ENCODE measurements at regions not wholly inside any gene's neighbourhood (a gene's known extent, or its start where the extent isn't known, plus 50 kb on each side); places are given as distances from the start of the nearest gene placed in this dataset.
"Not testable (repeated sequence)": the region's sequence is repeated elsewhere in the genome, so short reads cannot be mapped to it uniquely, and the experiment has no call there.

DNA sequence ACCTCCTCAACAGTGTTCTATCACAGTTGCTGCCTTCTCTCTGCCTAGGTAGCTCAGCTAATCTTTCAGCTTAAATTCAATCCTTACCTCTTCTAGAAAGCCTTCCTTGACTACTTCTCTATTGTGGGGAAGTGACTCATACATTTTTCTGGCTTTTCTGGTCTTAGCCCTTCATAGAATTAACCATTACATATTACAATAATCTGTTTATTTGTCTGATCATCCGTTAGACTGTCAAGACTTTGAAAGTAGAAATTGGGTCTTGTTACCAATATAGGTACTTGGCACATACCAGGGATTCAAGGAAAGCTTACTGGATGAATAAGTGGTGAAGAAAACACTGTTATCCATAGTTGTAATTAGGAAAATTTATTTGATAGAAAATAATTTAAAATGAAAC, 89.6 kb downstream of the FANCF start:
- no peak overlapping the region for H3K4me2 ChIP-seq (ENCODE audit: low read length, poor library complexity, severe bottlenecking)
- H3K4me3 ChIP-seq (ENCODE audit: insufficient read depth in 1 of 2, low read depth in 1 of 2, low read length in 2 of 2) = no peak overlapping the region
- no peak overlapping the region for H4K91ac ChIP-seq (ENCODE audit: low read length)
- H2BK5ac ChIP-seq (ENCODE audit: low read depth, low read length, poor library complexity, severe bottlenecking) = no peak overlapping the region
- no peaks in the 10 kb centered on the region for H3K9me3 ChIP-seq (ENCODE audit: control insufficient read depth, low read length)
- no peak overlapping the region for H3K18ac ChIP-seq (ENCODE audit: low read depth in 1 of 2, low read length in 2 of 2)
- H2AFZ ChIP-seq (ENCODE audit: low read depth, low read length) = no peak overlapping the region
- H3K9ac ChIP-seq (ENCODE audit: low read length) = no peak overlapping the region
- H3K4ac ChIP-seq (ENCODE audit: low read depth in 1 of 2, low read length in 2 of 2) = no peak overlapping the region
- no peak overlapping the region for H3K23ac ChIP-seq (ENCODE audit: low read length in 2 of 2)
- H4K8ac ChIP-seq (ENCODE audit: low read length) = no peak overlapping the region
- no peak overlapping the region for H3K14ac ChIP-seq (ENCODE audit: low read length in 2 of 2)
- no peak overlapping the region for H3K27ac ChIP-seq (ENCODE audit: low read length, poor library complexity, severe bottlenecking)
- H2BK120ac ChIP-seq (ENCODE audit: low read depth, low read length) = no peak overlapping the region
- WGBS = no CpG with 5 or more reads among the region's 1 CpG
- no peak overlapping the region for H2BK12ac ChIP-seq (ENCODE audit: low read length in 2 of 2)
- no peak overlapping the region for H2AK5ac ChIP-seq (ENCODE audit: low read length, severe bottlenecking)
- peaks cover 0 to 6% of the 10 kb centered on the region in 2 experiments for H3K27me3 ChIP-seq (ENCODE audit: control insufficient read depth in 1 of 2, insufficient read depth in 1 of 2, low read length in 2 of 2)
- H3K79me1 ChIP-seq (replicated peaks; ENCODE audit: low read length, poor library complexity, severe bottlenecking) = no peaks in the 10 kb centered on the region
- no peak overlapping the region for H2BK15ac ChIP-seq (ENCODE audit: low read depth, poor library complexity, severe bottlenecking)
- no peaks in the 10 kb centered on the region for H3K4me1 ChIP-seq (ENCODE audit: control insufficient read depth, insufficient read depth, low read depth, low read length)
- no peak for DNase-seq
- H3K36me3 ChIP-seq (ENCODE audit: control insufficient read depth in 1 of 2, insufficient read depth in 2 of 2, low read depth in 1 of 2, low read length in 2 of 2) = no peaks in the 10 kb centered on the region

GRCh38 chr11:22528612-22529429, 96.8 kb downstream of the FANCF start:
- H3K9ac ChIP-seq (ENCODE audit: low read length); H3K27me3 ChIP-seq (ENCODE audit: control insufficient read depth in 1 of 2, insufficient read depth in 1 of 2, low read length in 2 of 2); H3K36me3 ChIP-seq (ENCODE audit: control insufficient read depth in 1 of 2, insufficient read depth in 2 of 2, low read depth in 1 of 2, low read length in 2 of 2); H3K4me1 ChIP-seq (ENCODE audit: control insufficient read depth, insufficient read depth, low read depth, low read length); H4K91ac ChIP-seq (ENCODE audit: low read length); H3K23ac ChIP-seq (ENCODE audit: low read length in 2 of 2); H3K18ac ChIP-seq (ENCODE audit: low read depth in 1 of 2, low read length in 2 of 2); DNase-seq; H2BK15ac ChIP-seq (ENCODE audit: low read depth, poor library complexity, severe bottlenecking); H2BK5ac ChIP-seq (ENCODE audit: low read depth, low read length, poor library complexity, severe bottlenecking); H3K4me3 ChIP-seq (ENCODE audit: insufficient read depth in 1 of 2, low read depth in 1 of 2, low read length in 2 of 2); H3K14ac ChIP-seq (ENCODE audit: low read length in 2 of 2); H2AFZ ChIP-seq (ENCODE audit: low read depth, low read length); H2BK12ac ChIP-seq (ENCODE audit: low read length in 2 of 2); H3K4ac ChIP-seq (ENCODE audit: low read depth in 1 of 2, low read length in 2 of 2); H3K4me2 ChIP-seq (ENCODE audit: low read length, poor library complexity, severe bottlenecking); H2AK5ac ChIP-seq (ENCODE audit: low read length, severe bottlenecking); H2BK120ac ChIP-seq (ENCODE audit: low read depth, low read length); H3K27ac ChIP-seq (ENCODE audit: low read length, poor library complexity, severe bottlenecking); H3K9me3 ChIP-seq (ENCODE audit: control insufficient read depth, low read length); H4K8ac ChIP-seq (ENCODE audit: low read length); H3K79me1 ChIP-seq (replicated peaks; ENCODE audit: low read length, poor library complexity, severe bottlenecking): not testable (repeated sequence)
- 24% methylated on average over 21 of the region's 28 CpGs for WGBS

DNA sequence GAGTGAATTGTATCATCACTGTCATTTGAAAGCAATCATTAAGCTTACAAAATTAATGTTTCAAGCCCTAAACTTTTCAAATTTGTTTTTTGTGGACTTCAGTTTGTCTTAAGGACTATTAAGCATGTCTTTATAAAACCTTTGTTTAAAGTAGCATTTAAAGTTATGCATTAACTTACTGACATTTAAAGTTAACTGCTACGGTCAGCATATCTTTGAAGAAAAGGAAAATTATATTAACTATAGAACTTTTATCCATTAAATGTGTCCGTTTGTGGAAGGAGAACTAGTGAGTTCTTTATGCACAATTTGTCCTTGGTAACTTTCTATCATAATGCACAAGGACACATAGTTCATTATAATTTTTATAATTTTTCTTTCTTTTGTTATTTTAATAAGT, 103.4 kb downstream of the FANCF start:
- H3K27me3 ChIP-seq (ENCODE audit: control insufficient read depth in 1 of 2, insufficient read depth in 1 of 2, low read length in 2 of 2) = no peaks in the 10 kb centered on the region
- H4K91ac ChIP-seq (ENCODE audit: low read length) = no peak overlapping the region
- H2BK120ac ChIP-seq (ENCODE audit: low read depth, low read length) = no peak overlapping the region
- H3K14ac ChIP-seq (ENCODE audit: low read length in 2 of 2) = no peak overlapping the region
- no peak overlapping the region for H2AK5ac ChIP-seq (ENCODE audit: low read length, severe bottlenecking)
- no peaks in the 10 kb centered on the region for H3K9me3 ChIP-seq (ENCODE audit: control insufficient read depth, low read length)
- no peak overlapping the region for H2AFZ ChIP-seq (ENCODE audit: low read depth, low read length)
- no peak overlapping the region for H3K4me2 ChIP-seq (ENCODE audit: low read length, poor library complexity, severe bottlenecking)
- no CpG with 5 or more reads among the region's 2 CpGs for WGBS
- H3K4me3 ChIP-seq (ENCODE audit: insufficient read depth in 1 of 2, low read depth in 1 of 2, low read length in 2 of 2) = no peak overlapping the region
- no peak overlapping the region for H2BK5ac ChIP-seq (ENCODE audit: low read depth, low read length, poor library complexity, severe bottlenecking)
- no peak overlapping the region for H2BK15ac ChIP-seq (ENCODE audit: low read depth, poor library complexity, severe bottlenecking)
- no peaks in the 10 kb centered on the region for H3K36me3 ChIP-seq (ENCODE audit: control insufficient read depth in 1 of 2, insufficient read depth in 2 of 2, low read depth in 1 of 2, low read length in 2 of 2)
- no peak for DNase-seq
- H3K4me1 ChIP-seq (ENCODE audit: control insufficient read depth, insufficient read depth, low read depth, low read length) = no peaks in the 10 kb centered on the region
- no peak overlapping the region for H3K9ac ChIP-seq (ENCODE audit: low read length)
- H3K23ac ChIP-seq (ENCODE audit: low read length in 2 of 2) = no peak overlapping the region
- no peak overlapping the region for H3K18ac ChIP-seq (ENCODE audit: low read depth in 1 of 2, low read length in 2 of 2)
- no peak overlapping the region for H3K4ac ChIP-seq (ENCODE audit: low read depth in 1 of 2, low read length in 2 of 2)
- H3K79me1 ChIP-seq (replicated peaks; ENCODE audit: low read length, poor library complexity, severe bottlenecking) = no peaks in the 10 kb centered on the region
- no peak overlapping the region for H3K27ac ChIP-seq (ENCODE audit: low read length, poor library complexity, severe bottlenecking)
- no peak overlapping the region for H4K8ac ChIP-seq (ENCODE audit: low read length)
- H2BK12ac ChIP-seq (ENCODE audit: low read length in 2 of 2) = no peak overlapping the region

DNA sequence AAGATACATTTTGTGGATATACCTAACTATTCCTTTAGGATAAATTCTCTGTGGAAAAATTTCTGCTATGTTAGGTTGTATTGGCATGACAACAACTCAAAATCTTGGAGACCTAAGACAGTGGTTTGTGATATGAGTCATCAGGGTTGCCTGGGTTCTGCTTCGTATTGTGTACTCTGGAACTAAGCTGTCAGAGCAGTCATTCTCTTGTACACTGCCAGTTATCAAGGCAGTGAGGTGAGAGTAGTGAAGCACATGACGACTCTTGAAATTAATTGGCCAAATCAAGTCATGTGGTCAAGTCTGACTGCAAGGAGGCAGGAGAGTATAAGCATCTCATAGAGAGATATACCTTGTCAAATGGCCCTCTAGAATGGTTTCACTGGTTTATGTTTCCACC, 104.4 kb downstream of the FANCF start:
- no peak overlapping the region for H4K91ac ChIP-seq (ENCODE audit: low read length)
- no peak overlapping the region for H3K23ac ChIP-seq (ENCODE audit: low read length in 2 of 2)
- no peak overlapping the region for H3K27ac ChIP-seq (ENCODE audit: low read length, poor library complexity, severe bottlenecking)
- no peak overlapping the region for H3K4me2 ChIP-seq (ENCODE audit: low read length, poor library complexity, severe bottlenecking)
- H3K14ac ChIP-seq (ENCODE audit: low read length in 2 of 2) = no peak overlapping the region
- H2AFZ ChIP-seq (ENCODE audit: low read depth, low read length) = no peak overlapping the region
- no peaks in the 10 kb centered on the region for H3K79me1 ChIP-seq (replicated peaks; ENCODE audit: low read length, poor library complexity, severe bottlenecking)
- H2AK5ac ChIP-seq (ENCODE audit: low read length, severe bottlenecking) = no peak overlapping the region
- H3K9me3 ChIP-seq (ENCODE audit: control insufficient read depth, low read length) = no peaks in the 10 kb centered on the region
- peak; percentile 47 for DNase-seq
- 29% methylated on average over 2 of the region's 2 CpGs for WGBS
- H2BK120ac ChIP-seq (ENCODE audit: low read depth, low read length) = no peak overlapping the region
- H3K9ac ChIP-seq (ENCODE audit: low read length) = peak overlapping the region; percentile 44
- H4K8ac ChIP-seq (ENCODE audit: low read length) = no peak overlapping the region
- no peak overlapping the region for H3K4ac ChIP-seq (ENCODE audit: low read depth in 1 of 2, low read length in 2 of 2)
- no peak overlapping the region for H2BK5ac ChIP-seq (ENCODE audit: low read depth, low read length, poor library complexity, severe bottlenecking)
- H3K18ac ChIP-seq (ENCODE audit: low read depth in 1 of 2, low read length in 2 of 2) = no peak overlapping the region
- no peaks in the 10 kb centered on the region for H3K27me3 ChIP-seq (ENCODE audit: control insufficient read depth in 1 of 2, insufficient read depth in 1 of 2, low read length in 2 of 2)
- no peaks in the 10 kb centered on the region for H3K36me3 ChIP-seq (ENCODE audit: control insufficient read depth in 1 of 2, insufficient read depth in 2 of 2, low read depth in 1 of 2, low read length in 2 of 2)
- no peak overlapping the region for H2BK12ac ChIP-seq (ENCODE audit: low read length in 2 of 2)
- no peak overlapping the region for H2BK15ac ChIP-seq (ENCODE audit: low read depth, poor library complexity, severe bottlenecking)
- no peaks in the 10 kb centered on the region for H3K4me1 ChIP-seq (ENCODE audit: control insufficient read depth, insufficient read depth, low read depth, low read length)
- H3K4me3 ChIP-seq (ENCODE audit: insufficient read depth in 1 of 2, low read depth in 1 of 2, low read length in 2 of 2) = no peak overlapping the region
